ENCODE measurements at regions not wholly inside any gene's neighbourhood (a gene's known extent, or its start where the extent isn't known, plus 50 kb on each side); places are given as distances from the start of the nearest gene placed in this dataset.
"Not testable (repeated sequence)": the region's sequence is repeated elsewhere in the genome, so short reads cannot be mapped to it uniquely, and the experiment has no call there.

DNA sequence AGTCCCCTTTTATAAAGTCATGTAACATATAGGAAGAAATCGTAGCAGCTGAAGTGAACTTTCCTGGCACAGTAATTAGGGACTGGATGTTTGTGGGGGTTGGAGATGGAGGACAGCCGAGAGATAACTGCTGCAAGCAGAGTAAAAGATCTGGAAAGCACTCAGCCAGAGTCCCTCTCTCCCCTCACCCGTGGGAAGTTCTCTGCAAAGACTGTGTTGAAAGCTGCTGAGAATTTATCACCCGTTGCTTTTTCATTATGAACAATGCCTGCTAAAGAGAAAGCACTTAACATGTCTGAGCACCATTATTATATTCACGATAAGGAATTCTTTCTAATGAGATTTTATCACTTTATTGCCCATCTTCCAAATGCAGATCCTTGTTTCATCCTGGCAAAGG, 248.8 kb downstream of the SHOX2 start:
- DNase-seq (ENCODE audit: low read depth) = no peak

DNA sequence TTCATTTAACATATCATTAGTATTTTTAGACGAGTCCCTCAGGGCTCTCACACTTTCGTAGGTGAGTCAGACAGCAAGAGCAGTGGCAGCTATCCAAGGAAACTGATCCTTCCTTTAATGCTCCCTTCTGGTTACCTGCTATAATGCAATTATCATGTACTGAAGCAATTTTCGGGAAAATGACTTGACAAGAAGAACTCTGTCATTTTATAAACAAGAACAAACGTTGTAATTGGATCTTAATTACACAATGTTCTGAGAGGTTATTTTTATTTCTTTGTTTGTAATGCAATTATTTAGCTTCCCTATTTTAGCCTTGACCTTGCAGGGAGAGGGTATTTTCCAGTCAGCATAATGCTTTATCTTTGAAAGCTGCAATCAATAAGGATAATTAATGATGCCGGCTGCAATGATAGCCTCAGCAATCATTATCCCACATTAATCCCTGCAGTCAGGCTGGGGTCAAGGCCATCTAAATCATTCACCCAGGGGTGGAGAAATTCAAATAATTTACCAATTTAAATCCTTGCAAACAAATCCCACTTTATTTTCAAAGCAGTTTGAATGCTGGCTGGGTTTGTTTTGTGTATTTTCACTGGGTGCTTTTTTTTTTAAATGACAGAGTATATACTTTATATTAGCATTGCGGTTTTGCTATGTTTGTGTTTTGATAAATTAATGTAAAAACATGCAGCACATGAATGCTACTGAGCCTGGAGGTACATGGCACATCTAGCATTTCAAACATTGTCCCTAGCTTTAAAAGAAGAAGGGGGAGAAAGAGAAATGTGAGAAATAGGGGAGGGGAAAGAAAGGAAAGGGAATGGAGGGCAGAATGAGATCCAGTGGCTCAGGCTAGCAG, 249.9 kb downstream of the SHOX2 start:
- no peak for DNase-seq (ENCODE audit: low read depth)

DNA sequence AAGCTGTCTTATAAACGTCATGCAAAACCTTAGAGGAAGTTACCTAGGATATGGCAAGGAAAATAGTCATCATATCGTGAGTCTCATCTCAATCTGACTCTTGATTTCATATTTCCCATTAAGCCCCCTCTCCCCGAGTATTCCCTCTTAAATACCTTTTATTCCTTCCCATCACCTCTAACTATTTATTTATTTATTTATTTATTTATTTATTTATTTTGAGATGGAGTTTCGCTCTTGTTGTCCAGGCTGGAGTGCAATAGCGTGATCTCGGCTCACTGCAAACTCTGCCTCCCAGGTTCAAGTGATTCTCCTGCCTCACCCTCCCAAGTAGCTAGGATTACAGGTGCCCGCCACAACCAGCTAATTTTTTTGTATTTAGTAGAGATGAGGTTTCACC, 260.4 kb downstream of the SHOX2 start:
- DNase-seq (ENCODE audit: low read depth) = not testable (repeated sequence)

DNA sequence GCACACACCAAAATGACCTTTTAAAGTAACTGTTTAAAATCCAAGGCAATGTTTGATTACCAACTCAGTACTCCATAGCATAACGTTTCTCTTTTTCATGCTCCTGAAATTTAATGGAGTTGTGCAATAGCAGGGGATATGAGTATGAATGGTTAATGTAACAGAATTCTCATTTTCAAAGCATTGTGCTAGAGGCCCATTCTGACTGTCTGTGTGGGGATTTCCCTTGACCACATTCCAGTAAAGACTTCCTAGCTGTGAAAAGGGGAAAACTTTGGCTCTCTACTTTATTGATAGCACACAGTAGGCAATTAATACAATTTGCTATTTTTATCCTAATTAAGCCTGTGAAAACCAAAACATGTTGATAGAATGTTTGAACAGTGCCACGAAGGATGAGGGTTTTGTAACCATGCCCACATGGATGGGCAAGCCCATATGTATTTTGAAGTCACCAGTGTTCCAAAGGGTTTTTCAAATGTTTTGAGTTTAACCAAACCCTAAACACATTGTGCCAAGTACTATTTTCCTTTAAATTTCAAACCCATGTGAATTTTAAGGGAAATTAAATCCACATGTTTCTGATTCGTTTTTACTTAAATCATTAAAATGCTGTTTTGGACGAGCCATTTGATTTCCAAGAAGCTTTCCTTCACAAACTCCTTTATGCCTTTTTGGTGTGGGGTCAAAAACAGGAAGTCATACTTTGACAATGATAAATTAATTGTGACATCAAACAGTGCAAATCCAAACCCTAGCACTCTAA, 261.2 kb downstream of the SHOX2 start:
- DNase-seq (ENCODE audit: low read depth) = no peak

DNA sequence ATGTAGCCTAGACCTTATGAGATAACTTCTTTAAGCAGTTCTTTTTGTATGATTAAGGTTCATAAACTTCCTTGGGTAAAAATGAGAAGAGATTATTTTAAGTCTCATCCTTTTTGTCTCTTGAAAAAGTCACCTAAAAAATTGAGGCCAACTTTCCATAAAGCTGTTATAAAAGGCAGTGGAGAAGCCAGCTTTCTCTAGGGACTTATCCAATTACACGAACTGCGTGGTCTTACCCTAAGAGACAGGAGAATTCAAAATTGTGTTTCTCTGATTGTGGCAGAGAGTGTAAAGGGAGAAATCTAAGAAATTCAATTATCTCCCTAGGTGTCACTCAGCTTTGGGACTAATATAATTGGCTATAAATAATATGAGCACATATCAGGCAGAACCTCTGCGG, 262.0 kb downstream of the SHOX2 start:
- no peak for DNase-seq (ENCODE audit: low read depth)

DNA sequence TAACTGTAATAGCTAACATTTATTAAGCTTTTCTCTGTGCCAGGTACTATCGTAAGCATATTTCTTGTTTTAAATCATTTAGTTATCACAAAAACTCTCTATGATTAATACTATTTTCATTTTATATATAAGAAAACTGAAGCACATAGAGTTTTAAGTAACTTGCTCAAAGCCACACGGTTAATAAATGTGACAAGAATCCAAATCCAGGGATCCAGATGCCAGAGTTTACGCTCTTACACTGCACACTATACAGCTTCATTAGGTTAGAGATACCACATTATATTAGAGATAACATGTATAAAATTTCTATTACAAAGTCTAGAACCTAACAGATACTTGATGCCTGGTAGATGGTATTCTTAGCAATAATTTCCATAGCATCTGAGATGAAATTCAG, 265.2 kb downstream of the SHOX2 start:
- no peak for DNase-seq (ENCODE audit: low read depth)

DNA sequence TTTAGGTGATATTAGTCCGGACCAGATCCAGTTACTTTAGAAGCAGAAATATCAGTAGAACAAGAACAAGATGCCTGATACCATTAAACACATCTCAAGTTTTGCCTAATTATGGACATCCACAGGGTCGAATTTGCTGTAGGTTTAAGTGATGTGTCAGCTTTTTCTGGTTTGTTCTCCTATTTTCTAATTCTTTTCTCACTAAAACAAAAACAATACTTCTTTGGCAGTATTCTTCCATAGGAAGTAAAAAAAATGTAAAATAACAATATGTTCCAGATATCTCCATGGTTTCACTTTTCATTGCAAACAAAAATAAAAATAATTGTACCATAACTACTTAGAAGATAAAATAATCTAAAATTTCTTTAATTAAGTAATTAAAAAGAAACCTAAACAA, 265.7 kb downstream of the SHOX2 start:
- no peak for DNase-seq (ENCODE audit: low read depth)

DNA sequence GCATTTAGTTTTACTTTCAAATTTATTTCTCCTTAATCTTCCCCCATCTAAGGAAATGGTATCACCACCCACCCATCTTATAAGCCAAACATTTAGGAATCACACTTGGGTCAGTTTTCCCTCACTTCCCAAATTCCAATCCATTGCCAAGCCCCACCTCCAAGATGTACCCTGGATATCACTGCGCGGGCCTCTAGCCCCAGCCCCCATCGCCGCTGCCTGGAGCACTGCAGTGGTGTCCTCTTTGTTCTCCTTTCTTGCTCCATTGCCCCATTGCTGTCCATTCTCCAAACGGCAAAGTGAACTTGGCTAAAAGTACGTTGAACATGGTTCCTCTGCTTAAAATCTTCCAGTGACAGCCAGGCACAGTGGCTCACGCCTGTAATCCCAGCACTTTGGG, 267.8 kb downstream of the SHOX2 start:
- no peak for DNase-seq (ENCODE audit: low read depth)

DNA sequence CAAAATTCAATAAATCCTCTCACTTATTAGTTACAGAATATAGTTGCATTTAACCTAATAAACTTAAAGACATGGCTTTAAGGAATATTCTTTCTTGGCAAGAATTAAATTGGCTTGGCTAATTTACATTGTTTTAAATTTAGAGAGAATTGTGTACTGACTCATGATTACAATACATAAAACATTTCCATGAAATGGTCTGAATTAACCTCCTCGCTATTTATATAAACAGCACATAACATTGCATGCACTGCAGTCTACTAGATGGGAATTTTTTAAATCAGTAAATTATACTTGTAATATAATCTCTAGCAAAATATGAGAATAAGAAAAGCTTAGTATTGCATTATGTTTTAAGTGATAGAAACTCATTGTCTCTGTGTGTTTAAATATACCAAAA, 268.9 kb downstream of the SHOX2 start:
- no peak for DNase-seq (ENCODE audit: low read depth)

DNA sequence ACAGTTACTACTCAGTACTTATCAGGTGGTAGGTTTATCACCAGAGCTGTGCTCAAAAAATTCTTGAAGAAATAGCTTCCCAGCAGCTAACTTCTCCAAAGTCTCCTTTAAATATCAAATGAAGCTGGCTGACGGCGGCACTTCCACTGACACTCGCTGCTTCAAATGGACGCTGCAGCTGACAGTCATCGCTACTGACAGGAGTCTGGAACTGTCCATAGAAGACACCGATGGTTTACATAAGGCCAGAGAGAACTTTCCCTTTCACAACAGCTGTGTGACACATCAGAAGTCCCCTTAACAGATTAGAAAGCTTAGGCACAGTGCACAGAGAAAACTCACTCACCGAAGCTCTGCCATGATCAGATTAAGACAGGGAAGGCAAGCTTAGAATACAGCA, 270.2 kb downstream of the SHOX2 start:
- no peak for DNase-seq (ENCODE audit: low read depth)

DNA sequence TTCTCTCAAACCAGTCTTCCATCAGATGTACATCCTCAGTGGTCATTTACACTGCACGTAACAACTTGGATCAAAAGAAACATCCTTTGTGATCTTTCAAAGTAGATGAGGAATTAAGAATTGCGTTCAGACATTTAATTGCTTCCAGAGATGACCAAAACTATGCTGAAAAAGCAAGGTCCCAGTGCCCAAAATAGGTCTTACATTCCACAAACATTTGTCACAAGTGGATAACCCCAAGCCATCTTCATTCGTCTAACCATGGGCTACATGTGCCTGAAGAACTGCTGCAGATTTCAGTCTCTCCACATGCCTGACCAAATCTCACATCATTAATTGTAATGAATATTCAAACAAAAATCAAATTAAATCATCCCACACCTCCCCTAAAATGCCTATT, 273.6 kb downstream of the SHOX2 start:
- DNase-seq (ENCODE audit: low read depth) = no peak

DNA sequence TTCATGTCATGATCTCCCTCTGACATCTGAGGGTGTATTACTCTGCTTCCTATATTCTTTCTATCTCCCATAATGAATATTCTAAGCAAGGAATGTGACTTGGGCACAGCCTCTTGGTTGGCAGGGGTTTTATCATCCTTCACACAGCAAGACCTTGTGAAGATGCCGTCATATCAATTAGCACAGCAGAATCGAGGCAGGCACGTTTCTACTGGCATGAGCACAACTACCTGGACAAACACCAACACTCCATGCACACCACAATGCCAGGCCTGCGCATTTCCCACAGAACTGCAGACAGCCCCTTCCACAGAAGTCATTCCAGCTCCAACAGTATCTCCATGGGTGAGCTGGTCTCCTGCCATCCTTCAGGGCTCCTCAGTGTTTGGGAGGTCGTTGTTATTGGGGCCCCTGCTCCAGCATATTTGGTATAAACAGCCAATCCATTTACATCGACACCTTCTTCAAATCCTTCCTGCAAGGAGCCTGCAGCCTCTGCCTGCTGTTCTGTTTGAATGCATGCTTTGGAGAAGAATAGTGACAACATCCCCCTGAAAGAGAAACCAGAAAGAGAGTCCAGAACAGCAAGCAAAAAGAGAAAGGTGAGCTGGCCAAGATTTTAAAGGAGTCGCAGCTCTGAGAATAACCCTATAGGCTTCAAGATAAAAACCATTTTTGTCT, 275.5 kb downstream of the SHOX2 start:
- DNase-seq (ENCODE audit: low read depth) = no peak

DNA sequence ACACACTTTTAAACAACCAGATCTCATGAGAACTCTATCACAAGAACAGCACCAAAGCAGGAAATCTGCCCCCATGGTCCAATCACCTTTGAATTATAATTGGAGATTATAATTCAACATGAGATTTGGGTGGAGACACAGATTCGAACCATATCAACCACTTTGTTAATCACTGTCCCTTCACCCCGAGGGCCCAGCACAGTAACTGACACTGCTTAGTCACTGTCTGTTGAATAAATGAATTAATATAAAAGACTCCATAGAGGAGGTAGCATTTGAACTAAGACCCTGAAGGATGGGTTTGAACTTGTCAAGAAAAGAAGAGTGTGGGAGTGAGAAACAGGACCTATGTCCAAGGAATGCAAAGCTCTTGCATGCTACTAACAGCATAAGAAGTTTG, 276.4 kb downstream of the SHOX2 start:
- DNase-seq (ENCODE audit: low read depth) = no peak

DNA sequence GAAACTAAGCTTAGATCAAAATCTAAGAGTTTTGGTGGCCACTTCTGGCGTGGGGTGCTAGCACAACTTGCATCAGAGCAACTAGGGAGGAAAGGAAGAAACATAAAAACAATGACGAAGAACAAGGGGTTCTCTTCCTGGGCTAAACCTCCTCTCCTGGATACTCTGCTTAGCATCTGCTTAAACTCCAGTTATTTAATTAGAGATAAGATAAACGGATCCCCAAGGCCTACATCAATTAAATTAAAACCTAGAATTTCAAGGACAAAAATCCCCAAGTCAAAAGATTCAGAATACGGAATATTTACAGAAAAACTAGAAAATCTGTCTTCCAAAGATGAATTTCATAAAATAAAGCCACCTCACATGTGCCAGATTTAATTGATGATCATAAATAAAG, 281.9 kb downstream of the SHOX2 start:
- no peak for DNase-seq (ENCODE audit: low read depth)

DNA sequence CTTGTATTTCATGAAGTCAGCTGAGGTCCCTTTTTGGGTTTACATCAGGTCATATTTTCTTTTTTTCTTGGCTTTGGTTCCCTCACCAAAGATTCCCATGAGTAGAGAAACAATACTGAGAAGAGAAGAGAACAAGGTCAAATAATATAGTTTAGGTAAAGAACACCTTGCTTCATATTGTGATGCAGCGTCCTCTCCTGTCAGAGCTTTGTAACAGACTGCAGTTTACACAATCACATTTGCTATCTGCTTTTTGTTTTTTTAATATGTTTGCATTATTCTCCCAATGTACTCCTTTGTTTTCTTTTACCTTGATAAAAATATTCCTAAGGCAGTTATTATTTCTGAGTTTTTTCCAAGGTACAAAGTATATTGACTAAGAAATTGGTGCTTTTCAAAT, 283.2 kb downstream of the SHOX2 start:
- DNase-seq (ENCODE audit: low read depth) = no peak

DNA sequence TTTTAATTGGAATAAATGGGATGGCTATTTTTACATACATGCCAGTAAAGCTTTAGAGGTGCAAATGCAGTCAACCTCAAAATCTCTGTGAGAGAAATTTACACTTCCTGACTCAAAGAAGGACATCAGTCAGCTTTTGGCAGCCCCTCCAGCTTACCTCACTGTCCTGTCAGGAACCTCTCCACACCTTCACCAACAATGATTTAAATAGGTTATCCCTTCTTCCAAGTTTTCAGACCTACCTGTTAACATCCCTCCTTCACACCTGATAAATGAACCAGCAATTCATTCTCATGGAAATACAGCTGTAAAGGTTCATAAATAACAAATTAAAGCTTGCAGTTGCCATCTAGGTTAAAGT, 286.1 kb downstream of the SHOX2 start:
- no peak for DNase-seq (ENCODE audit: low read depth)

DNA sequence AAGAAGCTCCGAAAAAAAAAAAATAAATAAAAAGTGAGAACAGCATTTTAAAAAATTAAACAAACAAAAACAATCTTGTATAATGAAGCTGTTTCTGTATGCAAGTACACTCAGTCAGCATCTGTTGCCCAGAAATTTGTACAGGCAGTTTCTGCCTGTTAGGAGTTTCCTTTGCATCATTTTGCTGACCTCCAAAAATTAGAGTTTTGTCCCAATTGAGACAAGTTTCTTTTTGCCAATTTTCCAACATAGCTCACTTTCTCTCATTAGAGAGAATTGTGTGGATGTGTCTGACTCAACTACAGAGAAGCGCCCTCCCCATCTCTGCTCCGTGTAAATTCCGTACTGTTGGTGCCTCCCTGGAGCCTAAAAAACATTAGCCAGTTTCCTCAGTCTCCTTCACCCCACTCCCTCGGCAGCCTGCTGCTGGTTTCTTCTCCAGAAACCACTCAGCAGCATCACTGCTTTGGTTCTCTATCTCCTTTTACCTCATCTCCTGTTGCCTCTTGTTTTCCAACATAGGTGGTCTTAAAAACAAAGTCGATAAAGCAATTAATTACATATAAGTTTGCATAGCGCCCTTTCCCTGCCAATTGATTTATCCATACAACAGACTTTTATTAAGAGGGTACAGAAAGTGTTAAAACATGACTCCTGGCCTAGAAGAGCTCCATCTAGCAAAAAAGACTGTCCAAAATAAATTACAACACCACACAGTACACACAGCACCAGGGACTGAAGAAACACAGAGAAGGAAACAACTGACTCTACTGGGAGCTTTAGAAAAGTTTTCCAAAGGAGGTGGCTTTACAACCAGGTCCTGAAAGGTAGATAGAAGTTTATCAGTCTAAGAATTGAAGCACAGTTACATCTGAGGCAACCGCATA, 286.7 kb downstream of the SHOX2 start:
- no peak for DNase-seq (ENCODE audit: low read depth)

DNA sequence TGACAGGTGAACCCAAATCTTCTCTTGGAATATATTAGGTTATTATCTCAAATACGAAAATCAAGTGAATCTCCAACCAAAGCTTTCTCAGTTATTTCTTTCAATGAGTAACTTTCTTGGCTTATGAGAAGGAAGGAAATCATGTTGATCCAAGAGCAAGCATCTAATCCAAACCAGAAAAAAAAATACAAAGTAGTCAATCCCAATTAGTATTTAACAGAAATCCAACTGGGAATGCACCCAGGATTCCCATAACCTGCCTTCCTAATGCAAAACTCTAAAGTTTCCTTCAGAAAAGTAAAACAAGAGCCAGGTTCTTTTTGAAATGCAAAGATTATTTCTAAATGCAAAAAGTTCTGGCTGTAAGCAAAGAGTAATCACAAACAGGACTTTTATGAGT, 289.3 kb downstream of the SHOX2 start:
- no peak for DNase-seq (ENCODE audit: low read depth)

DNA sequence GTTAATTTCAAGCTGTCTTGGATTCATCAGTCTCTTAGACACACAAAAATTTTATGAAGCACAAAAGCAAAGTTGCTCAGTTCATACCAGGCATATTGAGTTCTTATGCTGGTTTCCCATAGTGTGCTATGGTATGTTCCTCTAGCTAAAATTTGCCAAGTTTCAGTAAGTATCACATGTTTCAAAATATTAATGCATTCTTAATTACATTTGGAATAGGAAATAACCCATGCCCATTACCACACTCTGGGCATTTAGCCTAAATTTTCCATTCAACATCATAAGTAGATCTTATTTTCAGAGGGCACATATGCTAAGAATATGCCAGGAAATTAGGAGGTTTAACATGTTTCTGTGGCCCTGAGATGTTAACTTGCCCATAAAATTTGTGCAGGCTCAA, 289.9 kb downstream of the SHOX2 start:
- DNase-seq (ENCODE audit: low read depth) = no peak

DNA sequence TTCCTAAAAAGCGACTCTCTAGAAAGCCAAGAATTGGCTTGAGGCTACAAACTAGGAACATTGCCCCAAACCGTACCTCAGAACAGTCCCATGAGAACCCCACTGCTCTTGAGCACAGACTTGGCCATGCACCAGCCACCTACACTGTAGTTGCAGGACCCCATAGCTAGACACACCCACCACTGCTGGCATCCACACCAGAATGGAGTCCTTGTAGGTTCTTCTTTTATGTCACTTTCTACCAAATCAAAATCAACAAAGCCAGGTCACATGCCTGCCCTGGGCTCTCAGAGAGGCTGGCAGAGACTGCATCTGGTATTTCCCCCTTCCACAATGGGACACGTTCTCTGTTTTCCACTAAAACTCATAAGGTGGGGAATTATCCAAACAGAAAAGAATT, 290.5 kb downstream of the SHOX2 start:
- no peak for DNase-seq (ENCODE audit: low read depth)

DNA sequence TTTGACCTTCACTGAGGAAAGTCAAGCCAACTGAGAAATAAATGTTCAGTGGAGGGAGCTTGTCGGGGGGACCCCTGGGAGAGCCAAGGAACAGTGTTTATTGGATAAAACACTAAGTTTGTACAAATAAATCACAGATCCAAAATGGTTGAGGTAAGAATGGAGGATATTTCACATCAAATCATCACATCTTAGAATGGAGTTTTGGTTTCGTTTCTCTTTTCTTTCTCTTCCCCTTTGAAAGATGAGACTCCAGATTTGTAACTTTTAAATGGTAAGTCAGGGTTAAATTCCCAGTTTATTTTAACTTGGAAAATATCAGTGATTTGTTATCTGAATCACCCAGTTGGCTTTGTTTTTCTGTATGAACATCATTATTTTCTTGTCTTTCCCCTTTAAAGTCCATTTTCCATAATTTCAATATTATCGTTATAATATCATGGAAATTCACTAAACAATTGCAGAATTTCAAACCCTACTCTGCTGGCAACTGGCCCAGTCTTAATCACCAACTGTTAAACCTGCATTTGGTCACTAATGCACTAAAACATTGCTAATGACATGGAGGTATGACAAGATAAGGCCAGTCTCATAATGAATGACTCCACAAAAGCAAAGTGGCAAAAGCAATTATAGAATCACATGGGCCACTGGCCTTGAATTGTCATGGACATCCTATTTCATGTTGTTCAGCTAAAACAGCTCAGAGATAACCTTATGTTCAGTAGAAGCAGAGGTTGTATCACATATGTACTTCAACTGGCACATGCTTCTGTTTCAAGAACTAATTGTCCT, 295.1 kb downstream of the SHOX2 start:
- DNase-seq (ENCODE audit: low read depth) = no peak
